ENCODE measurements at regions not wholly inside any gene's neighbourhood (a gene's known extent, or its start where the extent isn't known, plus 50 kb on each side); places are given as distances from the start of the nearest gene placed in this dataset.
"Not testable (repeated sequence)": the region's sequence is repeated elsewhere in the genome, so short reads cannot be mapped to it uniquely, and the experiment has no call there.

DNA sequence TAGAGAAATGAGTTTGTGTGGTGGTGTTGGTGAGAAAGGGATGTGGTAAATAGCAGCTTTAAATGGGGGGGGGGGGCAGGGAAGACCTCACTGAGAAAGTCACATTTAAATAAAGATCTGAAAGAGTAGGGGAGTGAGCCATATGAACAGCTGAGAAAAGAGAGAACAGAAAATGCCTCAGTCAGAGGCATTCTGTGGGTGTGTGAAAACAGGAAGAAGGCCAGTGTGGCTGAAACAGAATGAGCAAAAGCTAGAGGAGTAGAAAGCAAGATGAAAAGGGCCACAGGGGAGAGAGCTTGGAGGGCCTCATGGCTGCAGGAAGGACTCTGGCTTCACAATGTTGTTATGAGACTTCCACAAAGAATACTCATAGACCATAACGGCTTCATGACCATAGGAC lies 783.3 kb downstream of the ZPLD1 start:
- no peak overlapping the region for H3K4me3 ChIP-seq (ENCODE audit: low read depth, low read length)
- TF ChIP-seq, protein P1, sequence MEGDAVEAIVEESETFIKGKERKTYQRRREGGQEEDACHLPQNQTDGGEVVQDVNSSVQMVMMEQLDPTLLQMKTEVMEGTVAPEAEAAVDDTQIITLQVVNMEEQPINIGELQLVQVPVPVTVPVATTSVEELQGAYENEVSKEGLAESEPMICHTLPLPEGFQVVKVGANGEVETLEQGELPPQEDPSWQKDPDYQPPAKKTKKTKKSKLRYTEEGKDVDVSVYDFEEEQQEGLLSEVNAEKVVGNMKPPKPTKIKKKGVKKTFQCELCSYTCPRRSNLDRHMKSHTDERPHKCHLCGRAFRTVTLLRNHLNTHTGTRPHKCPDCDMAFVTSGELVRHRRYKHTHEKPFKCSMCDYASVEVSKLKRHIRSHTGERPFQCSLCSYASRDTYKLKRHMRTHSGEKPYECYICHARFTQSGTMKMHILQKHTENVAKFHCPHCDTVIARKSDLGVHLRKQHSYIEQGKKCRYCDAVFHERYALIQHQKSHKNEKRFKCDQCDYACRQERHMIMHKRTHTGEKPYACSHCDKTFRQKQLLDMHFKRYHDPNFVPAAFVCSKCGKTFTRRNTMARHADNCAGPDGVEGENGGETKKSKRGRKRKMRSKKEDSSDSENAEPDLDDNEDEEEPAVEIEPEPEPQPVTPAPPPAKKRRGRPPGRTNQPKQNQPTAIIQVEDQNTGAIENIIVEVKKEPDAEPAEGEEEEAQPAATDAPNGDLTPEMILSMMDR (IDR thresholded peaks at IDR 0.05; ENCODE audit: borderline replicate concordance, insufficient read depth, low read depth, low read length) = no peak

DNA sequence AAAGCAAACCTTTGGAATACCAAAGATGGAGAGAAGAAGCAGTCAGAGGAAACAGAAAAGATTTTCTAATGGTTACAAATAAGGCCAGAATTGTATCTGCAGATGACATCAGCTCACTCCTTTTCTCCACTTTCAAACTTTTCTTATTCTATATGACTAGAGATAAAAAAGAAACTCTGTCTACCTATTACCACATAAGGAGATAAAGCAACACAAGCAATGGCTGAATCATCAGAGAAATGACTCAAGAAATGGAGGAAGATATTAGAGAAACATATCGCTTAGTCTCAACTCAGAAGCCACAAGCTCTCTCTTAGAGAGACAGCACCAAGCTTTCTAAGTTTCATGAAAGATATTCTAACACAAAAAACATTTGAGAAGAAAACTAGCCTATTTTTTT lies 784.0 kb downstream of the ZPLD1 start:
- TF ChIP-seq, protein P1 (IDR thresholded peaks at IDR 0.05; ENCODE audit: borderline replicate concordance, insufficient read depth, low read depth, low read length) = no peak
- no peak overlapping the region for H3K4me3 ChIP-seq (ENCODE audit: low read depth, low read length)

DNA sequence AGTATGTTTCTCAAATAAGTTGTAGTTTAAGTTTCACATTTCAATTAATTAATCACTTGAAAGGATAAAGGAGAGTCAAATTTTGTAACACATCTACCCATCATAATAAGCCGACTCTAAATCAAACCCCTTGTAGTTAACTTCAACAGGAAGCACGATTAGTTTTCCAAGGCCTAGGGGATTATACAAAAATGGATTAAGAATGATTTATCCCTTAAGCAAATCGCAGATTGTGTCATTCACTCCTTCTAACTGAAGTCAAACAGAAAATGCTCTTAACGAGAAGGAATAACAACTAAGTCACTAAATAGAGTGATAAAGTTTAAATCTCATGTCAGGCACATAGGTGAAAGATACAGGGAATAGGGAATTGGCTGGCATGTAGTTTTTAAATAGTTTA lies 792.8 kb downstream of the ZPLD1 start:
- TF ChIP-seq, protein P1 (IDR thresholded peaks at IDR 0.05; ENCODE audit: borderline replicate concordance, insufficient read depth, low read depth, low read length) = no peak
- H3K4me3 ChIP-seq (ENCODE audit: low read depth, low read length) = no peak overlapping the region

DNA sequence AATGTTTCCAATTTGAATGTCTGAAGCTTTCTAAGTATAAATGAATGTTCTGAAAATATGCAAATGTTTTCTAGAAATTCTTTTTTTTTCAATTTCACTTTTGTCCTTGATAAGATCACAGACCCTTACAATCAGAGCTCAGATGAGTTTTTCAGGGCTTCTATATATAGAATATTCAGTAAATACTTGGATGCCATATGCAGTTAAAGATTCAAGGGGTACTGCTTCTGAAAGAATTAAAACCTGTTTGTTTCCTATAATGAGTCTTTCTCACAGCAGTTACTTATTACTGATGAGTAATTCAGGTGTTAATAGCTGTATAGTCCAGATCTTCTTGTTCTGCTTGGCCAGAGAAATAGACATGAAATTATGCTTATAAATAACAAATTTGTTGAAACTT lies 812.6 kb downstream of the ZPLD1 start:
- TF ChIP-seq, protein P1 (IDR thresholded peaks at IDR 0.05; ENCODE audit: borderline replicate concordance, insufficient read depth, low read depth, low read length) = no peak

DNA sequence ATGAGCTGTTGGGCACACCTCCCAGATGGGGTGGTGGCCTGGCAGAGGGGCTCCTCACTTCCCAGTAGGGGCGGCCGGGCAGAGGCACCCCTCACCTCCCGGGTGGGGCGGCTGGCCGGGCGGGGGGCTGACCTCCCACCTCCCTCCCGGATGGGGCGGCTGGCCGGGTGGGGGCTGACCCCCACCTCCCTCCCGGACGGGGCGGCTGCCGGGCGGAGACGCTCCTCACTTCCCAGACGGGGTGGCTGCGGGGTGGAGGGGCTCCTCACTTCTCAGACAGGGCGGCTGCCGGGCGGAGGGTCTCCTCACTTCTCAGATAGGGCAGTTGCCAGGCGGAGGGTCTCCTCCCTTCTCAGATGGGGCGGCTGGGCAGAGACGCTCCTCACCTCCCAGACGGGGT lies 820.0 kb downstream of the ZPLD1 start:
- not testable (repeated sequence) for H3K4me3 ChIP-seq (ENCODE audit: low read depth, low read length)

More for the DNA sequence above, 812.6 kb downstream of the ZPLD1 start:
- H3K4me3 ChIP-seq (ENCODE audit: low read depth, low read length) = no peak overlapping the region

DNA sequence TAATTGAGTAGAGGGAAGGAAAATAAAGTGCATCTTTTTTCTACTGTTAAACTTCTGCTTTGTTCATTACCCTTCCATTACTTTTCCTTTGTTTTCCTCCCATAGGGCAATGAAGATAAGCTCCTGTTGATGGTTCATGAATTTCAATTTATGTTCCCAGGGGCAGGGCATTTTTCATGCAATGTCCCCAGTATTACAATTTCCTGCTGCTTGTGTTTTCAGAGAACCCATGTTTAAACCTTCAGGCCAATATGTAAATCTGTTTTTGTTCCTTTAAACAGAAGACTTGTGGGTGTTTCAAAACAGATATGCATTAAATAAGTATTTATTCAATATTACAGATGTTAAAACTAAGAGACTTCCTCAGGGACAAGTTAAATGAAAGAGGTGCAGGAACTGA lies 834.5 kb downstream of the ZPLD1 start:
- H3K4me3 ChIP-seq (ENCODE audit: low read depth, low read length) = no peak overlapping the region
- TF ChIP-seq, protein P1 (IDR thresholded peaks at IDR 0.05; ENCODE audit: borderline replicate concordance, insufficient read depth, low read depth, low read length) = no peak

DNA sequence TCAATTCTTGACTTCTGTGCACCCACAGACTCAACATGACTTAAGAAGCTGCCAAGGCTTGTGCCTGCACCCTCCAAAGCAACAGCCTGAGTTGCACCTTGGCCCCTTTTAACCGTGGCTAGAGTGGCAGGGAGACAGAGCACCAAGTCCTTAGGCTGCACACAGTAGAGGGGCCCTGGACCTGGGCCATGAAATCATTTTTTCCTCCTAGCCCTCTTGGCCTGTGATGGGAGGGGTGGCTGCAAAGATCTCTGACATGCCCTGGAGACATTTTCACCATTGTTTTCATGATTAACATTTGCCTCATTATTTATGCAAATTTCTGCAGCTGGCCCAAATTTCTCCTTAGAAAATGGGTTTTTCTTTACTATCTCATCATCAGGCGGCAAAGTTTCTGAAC lies 836.8 kb downstream of the ZPLD1 start:
- H3K4me3 ChIP-seq (ENCODE audit: low read depth, low read length) = no peak overlapping the region
- TF ChIP-seq, protein P1 (IDR thresholded peaks at IDR 0.05; ENCODE audit: borderline replicate concordance, insufficient read depth, low read depth, low read length) = no peak

DNA sequence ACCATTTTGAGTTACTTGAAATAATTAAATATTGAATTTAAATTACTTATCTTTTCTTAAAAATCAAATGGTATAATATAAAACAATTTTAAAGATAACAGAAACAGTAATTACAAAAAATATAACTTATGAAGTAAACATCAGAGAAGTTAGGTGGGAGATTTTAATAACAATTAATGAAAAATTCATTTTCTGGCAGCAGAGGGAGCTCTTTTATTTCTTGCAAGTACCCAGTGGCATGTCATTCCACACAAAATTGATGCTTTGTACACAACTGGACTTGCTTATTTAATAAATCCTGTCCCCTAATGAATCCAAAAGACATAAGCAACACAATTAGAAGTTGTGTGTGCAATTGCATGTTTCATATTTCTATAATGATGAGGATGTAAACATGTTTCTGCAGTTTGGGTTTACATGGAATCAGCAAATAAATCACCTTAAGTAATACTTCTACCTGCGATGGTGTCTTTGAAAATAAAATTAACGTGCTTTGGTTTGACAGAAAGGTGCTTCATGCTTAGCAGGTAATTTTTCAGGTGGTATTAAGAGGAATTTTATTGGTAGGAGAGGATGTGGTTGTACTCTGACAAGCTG lies 861.3 kb downstream of the ZPLD1 start:
- TF ChIP-seq, protein P1 (IDR thresholded peaks at IDR 0.05; ENCODE audit: borderline replicate concordance, insufficient read depth, low read depth, low read length) = no peak
- no peak overlapping the region for H3K4me3 ChIP-seq (ENCODE audit: low read depth, low read length)

DNA sequence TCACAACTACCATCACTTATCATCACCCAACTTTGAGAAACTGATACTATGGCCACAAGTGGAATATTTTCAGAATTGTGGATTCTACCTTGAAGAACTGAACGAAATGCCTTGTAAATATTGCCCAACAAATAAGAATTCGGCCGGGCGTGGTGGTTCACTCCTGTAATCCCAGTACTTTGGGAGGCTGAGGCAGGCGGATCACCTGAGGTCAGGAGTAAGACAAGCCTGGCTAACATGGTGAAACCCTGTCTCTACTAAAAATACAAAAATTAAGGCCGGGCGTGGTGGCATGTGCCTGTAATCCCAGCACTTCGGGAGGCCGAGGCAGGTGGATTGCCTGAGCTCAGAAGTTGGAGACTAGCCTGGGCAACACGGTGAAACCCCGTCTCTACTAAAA lies 862.7 kb downstream of the ZPLD1 start:
- not testable (repeated sequence) for H3K4me3 ChIP-seq (ENCODE audit: low read depth, low read length)
